GM23338 (cell line): ENCODE measurements at regions not wholly inside any gene's neighbourhood (a gene's known extent, or its start where the extent isn't known, plus 50 kb on each side); places are given as distances from the start of the nearest gene placed in this dataset.

ENCODE experiments used
- CREB1 ChIP-seq: fragments of 250-450 bp; sonication (Bioruptor Pico); IDR thresholded peaks from 2 replicates; pipeline ENCODE4 v1.5.0; 2020; ENCODE audit warnings: low read depth, mild to moderate bottlenecking, moderate library complexity
- EZH2 ChIP-seq: fragments of 200-600 bp; sonication (generic); IDR thresholded peaks from one replicate; pipeline ENCODE4 v1.8.0; 2017; ENCODE audit warnings: antibody characterized with exemption, mild to moderate bottlenecking, low read depth; ENCODE audit not compliant: unreplicated experiment
- EZH2phosphoT487 ChIP-seq: fragments of 200-600 bp; sonication (generic); IDR thresholded peaks from one replicate; pipeline ENCODE4 v1.8.1; 2018; ENCODE audit warnings: antibody characterized with exemption; ENCODE audit not compliant: unreplicated experiment
- POLR2AphosphoS5 ChIP-seq: IDR thresholded peaks from 2 replicates; pipeline ENCODE4 v1.6.1; 2016; ENCODE audit warnings: antibody characterized with exemption, low read depth
- STAT1 ChIP-seq: IDR thresholded peaks from one replicate; pipeline ENCODE4 v1.6.1; 2016; ENCODE audit warnings: antibody characterized with exemption; ENCODE audit not compliant: unreplicated experiment
- ZNF114 ChIP-seq: fragments of 250-450 bp; sonication (Bioruptor Pico); IDR thresholded peaks from 2 replicates; pipeline ENCODE4 v1.5.0; 2020; ENCODE audit warnings: mild to moderate bottlenecking, moderate library complexity
- TF ChIP-seq, protein P1 (sequence below), 2 experiments: fragments of 200-600 bp in 1 of 2; sonication (generic) in 1 of 2; conservative IDR thresholded peaks; 2 replicates each; pipeline versions ENCODE4 v1.5.1 to v1.6.1; 2016 to 2017; ENCODE audit warnings: antibody characterized with exemption in 2 of 2, low read depth in 2 of 2, mild to moderate bottlenecking in 2 of 2, moderate library complexity in 1 of 2
- TF ChIP-seq, protein P2 (sequence below): IDR thresholded peaks from one replicate; pipeline ENCODE4 v1.6.1; 2018; ENCODE audit warnings: antibody characterized with exemption; ENCODE audit not compliant: unreplicated experiment

DNA sequence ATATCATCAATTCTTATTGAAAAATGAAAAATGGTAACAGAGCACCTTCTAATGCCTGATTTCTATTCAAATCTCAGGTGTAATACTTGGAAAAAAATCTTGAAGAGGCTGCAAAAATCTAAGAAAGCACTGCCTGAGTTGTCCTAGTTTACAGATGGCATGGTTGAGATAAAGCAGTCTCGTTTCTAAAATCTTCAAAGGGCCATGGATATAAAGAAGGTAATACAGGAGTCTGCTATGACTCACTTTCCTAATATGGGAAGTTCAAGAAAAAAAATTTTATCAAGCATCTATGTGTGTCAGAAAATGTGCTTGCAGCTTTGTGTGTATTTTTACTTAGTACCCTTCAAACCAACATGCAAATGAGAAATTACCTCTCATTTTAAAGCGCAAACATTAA, 163.3 kb downstream of the DMAC1 start:
- TF ChIP-seq EZH2 (no peak), POLR2AphosphoS5 (no peak), CREB1 (no peak), EZH2phosphoT487 (no peak), STAT1 (no peak), ZNF114 (CRISPR knock-in tag) (no peak)
- TF ChIP-seq, protein P1, sequence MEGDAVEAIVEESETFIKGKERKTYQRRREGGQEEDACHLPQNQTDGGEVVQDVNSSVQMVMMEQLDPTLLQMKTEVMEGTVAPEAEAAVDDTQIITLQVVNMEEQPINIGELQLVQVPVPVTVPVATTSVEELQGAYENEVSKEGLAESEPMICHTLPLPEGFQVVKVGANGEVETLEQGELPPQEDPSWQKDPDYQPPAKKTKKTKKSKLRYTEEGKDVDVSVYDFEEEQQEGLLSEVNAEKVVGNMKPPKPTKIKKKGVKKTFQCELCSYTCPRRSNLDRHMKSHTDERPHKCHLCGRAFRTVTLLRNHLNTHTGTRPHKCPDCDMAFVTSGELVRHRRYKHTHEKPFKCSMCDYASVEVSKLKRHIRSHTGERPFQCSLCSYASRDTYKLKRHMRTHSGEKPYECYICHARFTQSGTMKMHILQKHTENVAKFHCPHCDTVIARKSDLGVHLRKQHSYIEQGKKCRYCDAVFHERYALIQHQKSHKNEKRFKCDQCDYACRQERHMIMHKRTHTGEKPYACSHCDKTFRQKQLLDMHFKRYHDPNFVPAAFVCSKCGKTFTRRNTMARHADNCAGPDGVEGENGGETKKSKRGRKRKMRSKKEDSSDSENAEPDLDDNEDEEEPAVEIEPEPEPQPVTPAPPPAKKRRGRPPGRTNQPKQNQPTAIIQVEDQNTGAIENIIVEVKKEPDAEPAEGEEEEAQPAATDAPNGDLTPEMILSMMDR (conservative IDR thresholded peaks at IDR 0.05; ENCODE audit: low read depth in 2 of 2) = no peak
- TF ChIP-seq, protein P2, sequence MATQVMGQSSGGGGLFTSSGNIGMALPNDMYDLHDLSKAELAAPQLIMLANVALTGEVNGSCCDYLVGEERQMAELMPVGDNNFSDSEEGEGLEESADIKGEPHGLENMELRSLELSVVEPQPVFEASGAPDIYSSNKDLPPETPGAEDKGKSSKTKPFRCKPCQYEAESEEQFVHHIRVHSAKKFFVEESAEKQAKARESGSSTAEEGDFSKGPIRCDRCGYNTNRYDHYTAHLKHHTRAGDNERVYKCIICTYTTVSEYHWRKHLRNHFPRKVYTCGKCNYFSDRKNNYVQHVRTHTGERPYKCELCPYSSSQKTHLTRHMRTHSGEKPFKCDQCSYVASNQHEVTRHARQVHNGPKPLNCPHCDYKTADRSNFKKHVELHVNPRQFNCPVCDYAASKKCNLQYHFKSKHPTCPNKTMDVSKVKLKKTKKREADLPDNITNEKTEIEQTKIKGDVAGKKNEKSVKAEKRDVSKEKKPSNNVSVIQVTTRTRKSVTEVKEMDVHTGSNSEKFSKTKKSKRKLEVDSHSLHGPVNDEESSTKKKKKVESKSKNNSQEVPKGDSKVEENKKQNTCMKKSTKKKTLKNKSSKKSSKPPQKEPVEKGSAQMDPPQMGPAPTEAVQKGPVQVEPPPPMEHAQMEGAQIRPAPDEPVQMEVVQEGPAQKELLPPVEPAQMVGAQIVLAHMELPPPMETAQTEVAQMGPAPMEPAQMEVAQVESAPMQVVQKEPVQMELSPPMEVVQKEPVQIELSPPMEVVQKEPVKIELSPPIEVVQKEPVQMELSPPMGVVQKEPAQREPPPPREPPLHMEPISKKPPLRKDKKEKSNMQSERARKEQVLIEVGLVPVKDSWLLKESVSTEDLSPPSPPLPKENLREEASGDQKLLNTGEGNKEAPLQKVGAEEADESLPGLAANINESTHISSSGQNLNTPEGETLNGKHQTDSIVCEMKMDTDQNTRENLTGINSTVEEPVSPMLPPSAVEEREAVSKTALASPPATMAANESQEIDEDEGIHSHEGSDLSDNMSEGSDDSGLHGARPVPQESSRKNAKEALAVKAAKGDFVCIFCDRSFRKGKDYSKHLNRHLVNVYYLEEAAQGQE = no peak
